Spleen (tissue), 7 donors: ENCODE measurements at regions not wholly inside any gene's neighbourhood (a gene's known extent, or its start where the extent isn't known, plus 50 kb on each side); places are given as distances from the start of the nearest gene placed in this dataset.

Source experiments
- CTCF ChIP-seq, 11 experiments: fragments of 200-600 bp in 7 of 11; fragments of 450-650 bp in 4 of 11; sonication (generic) in 4 of 11; IDR thresholded peaks in 8 of 11; conservative IDR thresholded peaks in 3 of 11; 1 replicate in 7 of 11; 2 replicates in 4 of 11; pipeline versions ENCODE4 v1.4.0 to v1.8.0; 2016 to 2021; ENCODE audit warnings: antibody characterized with exemption in 11 of 11, inconsistent platforms in 4 of 11, mild to moderate bottlenecking in 1 of 11
- POLR2A ChIP-seq, 3 donors: fragments of 450-650 bp; IDR thresholded peaks; one replicate each; pipeline ENCODE4 v1.5.1; 2017; ENCODE audit warnings: antibody characterized with exemption in 3 of 3, mild to moderate bottlenecking in 1 of 3
- POLR2AphosphoS5 ChIP-seq, 3 donors: sonication (generic); formaldehyde crosslinking; IDR thresholded peaks; one replicate each; pipeline ENCODE4 v1.5.1; 2017; ENCODE audit warnings: antibody characterized with exemption in 3 of 3
- donor health status: DM: no; HTN: no; CAD: no; lungs with moderate emphysema.
- donor health status: DM: no; HTN: no; CAD: no.
- donor health status: DM: no; HTN: no; CAD: no.

GRCh38 chr5:173783371-173783770 lies 104.8 kb upstream of the CPEB4 start:
- TF ChIP-seq POLR2AphosphoS5 (IDR thresholded peaks at IDR 0.05) (no peak), CTCF (IDR thresholded peaks at IDR 0.05 in 8 of 11, conservative IDR thresholded peaks at IDR 0.05 in 3 of 11) (no peak), POLR2A (IDR thresholded peaks at IDR 0.05) (no peak)
